ENCODE measurements at regions not wholly inside any gene's neighbourhood (a gene's known extent, or its start where the extent isn't known, plus 50 kb on each side); places are given as distances from the start of the nearest gene placed in this dataset.

- H2AFZ ChIP-seq (ENCODE audit: low read length) = no peak overlapping the region
- no peaks in the 10 kb centered on the region for H3K79me2 ChIP-seq (ENCODE audit: control insufficient read depth in 1 of 2, insufficient read depth in 2 of 2, low read length in 2 of 2)
- ChIA-PET CTCF (ENCODE audit: partially characterized antibody) (interaction anchor here (1.1 to 1.4 kb wide), 2 partner anchors 9 to 17 kb away, joined by 4 to 9 read pairs; no protein-coding TSS in a partner anchor), POLR2A (ENCODE audit: partially characterized antibody) (no interaction called here)
- no peak overlapping the region for H2BK120ac ChIP-seq (replicated peaks; ENCODE audit: low read depth, low read length)
- H3K4me2 ChIP-seq (ENCODE audit: insufficient read depth in 1 of 2, low read depth in 2 of 2, low read length in 2 of 2) = no peak overlapping the region
- no peaks in the 10 kb centered on the region for H3K79me1 ChIP-seq (ENCODE audit: low read depth, low read length)
- H2BK20ac ChIP-seq (ENCODE audit: low read length) = no peak overlapping the region
- no peaks in the 10 kb centered on the region for H3K4me1 ChIP-seq (replicated peaks in 1 of 4; ENCODE audit: control insufficient read depth in 3 of 4, insufficient read depth in 4 of 4, low read length in 3 of 4)
- no peak overlapping the region for H3K27ac ChIP-seq (ENCODE audit: low read depth, low read length)
- no peak overlapping the region for H3K18ac ChIP-seq (ENCODE audit: extremely low read depth, low read length)
- H3K9me3 ChIP-seq (ENCODE audit: insufficient read depth in 2 of 2, low read depth in 1 of 2, low read length in 1 of 2) = no peaks in the 10 kb centered on the region
- 73% methylated on average over 6 of the region's 6 CpGs; no CpG with 5 or more reads in 1 of the 2 experiments for WGBS, 2 experiments (ENCODE audit: extremely low coverage in 1 of 2, insufficient coverage in 1 of 2, insufficient read length in 1 of 2, insufficient replicate concordance in 2 of 2, low coverage in 1 of 2, low lambda C conversion rate in 2 of 2, missing lambda C conversion rate in 1 of 2)
- H2BK12ac ChIP-seq (ENCODE audit: low read depth, low read length) = no peak overlapping the region
- no peak overlapping the region for H3K9ac ChIP-seq (replicated peaks in 1 of 4; ENCODE audit: extremely low read depth in 1 of 4, low read depth in 3 of 4, low read length in 3 of 4)
- H2BK15ac ChIP-seq (ENCODE audit: low read length) = no peak overlapping the region
- H3K23me2 ChIP-seq (ENCODE audit: low read depth, low read length) = no peaks in the 10 kb centered on the region
- no peaks in the 10 kb centered on the region for H4K20me1 ChIP-seq (replicated peaks in 1 of 2; ENCODE audit: control insufficient read depth in 1 of 2, insufficient read depth in 2 of 2, low read length in 2 of 2)
- no peak overlapping the region for H3K56ac ChIP-seq (replicated peaks; ENCODE audit: insufficient read length, low read depth, low read length)
- H3K27me3 ChIP-seq (replicated peaks in 1 of 4; ENCODE audit: control insufficient read depth in 3 of 4, extremely low read depth in 1 of 4, insufficient read depth in 3 of 4, low read length in 3 of 4) = no peaks in the 10 kb centered on the region
- H3K36me3 ChIP-seq (ENCODE audit: control insufficient read depth in 2 of 4, insufficient read depth in 4 of 4, low read length in 3 of 4) = no peaks in the 10 kb centered on the region
- no peak overlapping the region for H3K4me3 ChIP-seq (ENCODE audit: extremely low read depth in 1 of 4, insufficient read depth in 2 of 4, low read depth in 3 of 4, low read length in 4 of 4)
- H2AK5ac ChIP-seq (ENCODE audit: low read depth, low read length) = no peak overlapping the region
- no peak for DNase-seq (ENCODE audit: low read depth in 1 of 2, low spot score in 2 of 2)
- H3K4ac ChIP-seq (replicated peaks; ENCODE audit: insufficient read length, low read depth, low read length) = no peak overlapping the region
- no peak overlapping the region for H4K5ac ChIP-seq (ENCODE audit: insufficient read length, low read depth, low read length)
- no peak overlapping the region for H4K91ac ChIP-seq (replicated peaks; ENCODE audit: insufficient read length, low read length)
- no peak overlapping the region for H3K14ac ChIP-seq (ENCODE audit: insufficient read length)
- no peak overlapping the region for H2BK5ac ChIP-seq (ENCODE audit: low read depth, low read length)
- H4K8ac ChIP-seq (ENCODE audit: extremely low read depth, insufficient read depth, low read length) = no peak overlapping the region
- H3K23ac ChIP-seq (ENCODE audit: insufficient read length) = no peak overlapping the region
- FAIRE-seq = no peak
- TF ChIP-seq SAP30 (IDR thresholded peaks at IDR 0.05; ENCODE audit: insufficient read depth, insufficient replicate concordance, low read length) (no peak), SRF (IDR thresholded peaks at IDR 0.05; ENCODE audit: low read depth, low read length) (no peak), CREB1 (IDR thresholded peaks at IDR 0.05) (no peak), JUN (IDR thresholded peaks at IDR 0.05; ENCODE audit: low read depth, low read length) (no peak)
Observed at GRCh38 chr6:137816133-137816579, 50.9 kb upstream of the TNFAIP3 start.

All from H1 (cell line).